ENCODE measurements at regions not wholly inside any gene's neighbourhood (a gene's known extent, or its start where the extent isn't known, plus 50 kb on each side); places are given as distances from the start of the nearest gene placed in this dataset.

GRCh38 chr3:117630885-117631284 is 921.3 kb downstream of the TUSC7 start:
- intact Hi-C loops (cut with DNase I; ENCODE audit: low total_unique reads): no loop called here
- no peaks in the 10 kb centered on the region for H3K36me3 ChIP-seq
- no peak for ATAC-seq
- H3K4me3 ChIP-seq: no peak overlapping the region
- peaks cover 0 to 5% of the 10 kb centered on the region in 2 donors for H3K4me1 ChIP-seq
- in situ Hi-C loops (cut with MboI; ENCODE audit: low sequenced_read_pairs in 4 of 4): no loop called here
- no peaks in the 10 kb centered on the region for H3K27me3 ChIP-seq
- H3K9me3 ChIP-seq: no peaks in the 10 kb centered on the region
- TF ChIP-seq, protein P1, sequence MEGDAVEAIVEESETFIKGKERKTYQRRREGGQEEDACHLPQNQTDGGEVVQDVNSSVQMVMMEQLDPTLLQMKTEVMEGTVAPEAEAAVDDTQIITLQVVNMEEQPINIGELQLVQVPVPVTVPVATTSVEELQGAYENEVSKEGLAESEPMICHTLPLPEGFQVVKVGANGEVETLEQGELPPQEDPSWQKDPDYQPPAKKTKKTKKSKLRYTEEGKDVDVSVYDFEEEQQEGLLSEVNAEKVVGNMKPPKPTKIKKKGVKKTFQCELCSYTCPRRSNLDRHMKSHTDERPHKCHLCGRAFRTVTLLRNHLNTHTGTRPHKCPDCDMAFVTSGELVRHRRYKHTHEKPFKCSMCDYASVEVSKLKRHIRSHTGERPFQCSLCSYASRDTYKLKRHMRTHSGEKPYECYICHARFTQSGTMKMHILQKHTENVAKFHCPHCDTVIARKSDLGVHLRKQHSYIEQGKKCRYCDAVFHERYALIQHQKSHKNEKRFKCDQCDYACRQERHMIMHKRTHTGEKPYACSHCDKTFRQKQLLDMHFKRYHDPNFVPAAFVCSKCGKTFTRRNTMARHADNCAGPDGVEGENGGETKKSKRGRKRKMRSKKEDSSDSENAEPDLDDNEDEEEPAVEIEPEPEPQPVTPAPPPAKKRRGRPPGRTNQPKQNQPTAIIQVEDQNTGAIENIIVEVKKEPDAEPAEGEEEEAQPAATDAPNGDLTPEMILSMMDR (IDR thresholded peaks at IDR 0.05 in 4 of 5, conservative IDR thresholded peaks at IDR 0.05 in 1 of 5): no peak
- no peak overlapping the region for H3K27ac ChIP-seq
- no peak for DNase-seq

DNA sequence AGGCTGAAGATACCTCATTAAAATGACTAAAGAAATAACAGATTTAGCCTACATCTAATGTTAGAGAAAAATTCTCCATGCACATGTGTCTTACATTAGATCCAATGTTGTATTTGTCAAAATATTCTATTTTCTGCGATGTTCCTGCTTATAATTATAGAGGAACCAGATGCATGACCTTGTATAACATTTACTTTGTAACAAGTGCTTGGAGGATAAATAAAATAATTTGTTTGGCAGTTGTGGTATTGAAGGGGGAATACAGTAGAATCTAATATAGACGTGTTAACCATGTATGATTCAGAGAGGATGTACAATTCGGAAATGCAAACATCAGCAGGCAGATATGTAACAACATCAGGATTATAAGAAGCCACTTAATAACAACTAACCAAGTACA is 922.2 kb downstream of the TUSC7 start:
- DNase-seq: no peak
- no peak for ATAC-seq
- Histone ChIP-seq H3K4me1 (peaks cover 0 to 5% of the 10 kb centered on the region in 2 donors), H3K27me3 (no peaks in the 10 kb centered on the region), H3K27ac (no peak overlapping the region), H3K36me3 (no peaks in the 10 kb centered on the region), H3K9me3 (no peaks in the 10 kb centered on the region), H3K4me3 (no peak overlapping the region)
- intact Hi-C loops (cut with DNase I; ENCODE audit: low total_unique reads) (no loop called here), in situ Hi-C loops (cut with MboI; ENCODE audit: low sequenced_read_pairs in 4 of 4) (no loop called here)
- TF ChIP-seq, protein P1 (IDR thresholded peaks at IDR 0.05 in 4 of 5, conservative IDR thresholded peaks at IDR 0.05 in 1 of 5): no peak
- TF ChIP-seq POLR2A (IDR thresholded peaks at IDR 0.05): no peak

- no peak overlapping the region for H3K4me3 ChIP-seq
- no peaks in the 10 kb centered on the region for H3K27me3 ChIP-seq
- H3K9me3 ChIP-seq: no peaks in the 10 kb centered on the region
- H3K27ac ChIP-seq: no peak overlapping the region
- intact Hi-C loops (cut with DNase I; ENCODE audit: low total_unique reads): no loop called here
- DNase-seq (no peak), ATAC-seq (no peak)
- H3K36me3 ChIP-seq: no peaks in the 10 kb centered on the region
- in situ Hi-C loops (cut with MboI; ENCODE audit: low sequenced_read_pairs in 4 of 4): no loop called here
- H3K4me1 ChIP-seq: peaks cover 0 to 5% of the 10 kb centered on the region in 2 donors
- no peak for TF ChIP-seq POLR2A (IDR thresholded peaks at IDR 0.05)
- TF ChIP-seq, protein P1 (IDR thresholded peaks at IDR 0.05 in 4 of 5, conservative IDR thresholded peaks at IDR 0.05 in 1 of 5): no peak
These were observed 922.6 kb downstream of the TUSC7 start for GRCh38 chr3:117632191-117632590.

DNA sequence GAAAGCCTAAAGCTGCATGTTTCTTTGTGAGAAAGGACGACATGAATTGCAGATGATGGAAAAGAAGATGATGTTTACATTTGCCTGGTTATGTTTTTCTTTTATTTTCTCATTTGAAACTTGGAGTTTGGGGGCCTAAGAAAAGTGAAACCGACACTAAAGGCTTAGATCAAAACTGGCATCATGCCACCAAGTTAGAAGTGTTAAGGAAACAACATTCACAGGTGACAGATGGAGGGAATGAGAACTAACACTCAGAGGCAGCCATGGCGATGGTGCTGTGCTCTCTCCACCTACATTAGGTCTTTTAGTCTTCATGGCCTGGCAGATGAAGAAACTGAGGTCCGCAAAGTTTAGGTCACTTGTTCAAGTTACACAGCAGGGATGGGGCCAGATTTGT is 923.6 kb downstream of the TUSC7 start:
- no peaks in the 10 kb centered on the region for H3K36me3 ChIP-seq
- no peak for ATAC-seq
- intact Hi-C loops (cut with DNase I; ENCODE audit: low total_unique reads): no loop called here

DNA sequence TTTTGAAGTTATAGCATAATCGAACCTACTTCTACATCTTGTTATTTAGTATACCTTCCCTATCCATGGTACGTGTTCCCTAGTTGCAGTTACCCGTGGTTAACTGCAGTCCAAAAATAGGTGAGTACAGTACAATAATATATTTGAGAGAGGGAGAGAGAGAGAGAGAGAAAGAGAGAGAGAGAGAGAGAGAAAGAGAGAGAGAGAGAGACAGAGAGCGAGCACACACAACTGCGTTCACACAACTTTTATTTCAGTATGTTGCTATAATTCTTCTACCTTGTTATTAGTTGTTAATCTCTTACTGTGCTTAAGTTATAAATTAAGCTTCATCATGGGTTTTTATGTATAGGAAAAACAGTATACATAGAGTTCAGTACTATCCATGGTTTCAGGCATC is 928.1 kb downstream of the TUSC7 start:
- no peaks in the 10 kb centered on the region for H3K4me1 ChIP-seq
- H3K9me3 ChIP-seq: no peaks in the 10 kb centered on the region
- in situ Hi-C loops (cut with MboI; ENCODE audit: low sequenced_read_pairs in 4 of 4) (no loop called here), intact Hi-C loops (cut with DNase I; ENCODE audit: low total_unique reads) (no loop called here)
- no peaks in the 10 kb centered on the region for H3K27me3 ChIP-seq
- TF ChIP-seq POLR2A (IDR thresholded peaks at IDR 0.05): no peak
- TF ChIP-seq, protein P1 (IDR thresholded peaks at IDR 0.05 in 4 of 5, conservative IDR thresholded peaks at IDR 0.05 in 1 of 5): no peak
- H3K4me3 ChIP-seq: no peak overlapping the region
- ATAC-seq: no peak
- H3K36me3 ChIP-seq: no peaks in the 10 kb centered on the region
- no peak overlapping the region for H3K27ac ChIP-seq
- no peak for DNase-seq

More for the DNA sequence above, 923.6 kb downstream of the TUSC7 start:
- no peak for TF ChIP-seq POLR2A (IDR thresholded peaks at IDR 0.05)
- TF ChIP-seq, protein P1 (IDR thresholded peaks at IDR 0.05 in 4 of 5, conservative IDR thresholded peaks at IDR 0.05 in 1 of 5): no peak
- H3K27me3 ChIP-seq: no peaks in the 10 kb centered on the region
- no peaks in the 10 kb centered on the region for H3K9me3 ChIP-seq
- no peak overlapping the region for H3K27ac ChIP-seq
- DNase-seq: no peak
- H3K4me3 ChIP-seq: no peak overlapping the region
- in situ Hi-C loops (cut with MboI; ENCODE audit: low sequenced_read_pairs in 4 of 4): no loop called here
- H3K4me1 ChIP-seq: peaks cover 0 to 5% of the 10 kb centered on the region in 2 donors

Measured in gastrocnemius medialis (tissue), 4 donors.